HFF-Myc (cell line): ENCODE measurements at regions not wholly inside any gene's neighbourhood (a gene's known extent, or its start where the extent isn't known, plus 50 kb on each side); places are given as distances from the start of the nearest gene placed in this dataset.

Experiments
- DNase-seq: peaks from one replicate; pipeline ENCODE4 v3.0.0-alpha.2; 2011; ENCODE audit warnings: low read depth; ENCODE audit errors: extremely low read depth
- H3K4me3 ChIP-seq: replicated peaks from 2 replicates; pipeline ENCODE4 v1.5.1; 2011; ENCODE audit warnings: low read depth, mild to moderate bottlenecking, control low read depth, low read length
- TF ChIP-seq, protein P1 (sequence below): IDR thresholded peaks from 2 replicates; pipeline ENCODE4 v1.5.1; 2012; ENCODE audit warnings: mild to moderate bottlenecking, low read depth, low read length, control low read depth; ENCODE audit errors: missing control alignments

DNA sequence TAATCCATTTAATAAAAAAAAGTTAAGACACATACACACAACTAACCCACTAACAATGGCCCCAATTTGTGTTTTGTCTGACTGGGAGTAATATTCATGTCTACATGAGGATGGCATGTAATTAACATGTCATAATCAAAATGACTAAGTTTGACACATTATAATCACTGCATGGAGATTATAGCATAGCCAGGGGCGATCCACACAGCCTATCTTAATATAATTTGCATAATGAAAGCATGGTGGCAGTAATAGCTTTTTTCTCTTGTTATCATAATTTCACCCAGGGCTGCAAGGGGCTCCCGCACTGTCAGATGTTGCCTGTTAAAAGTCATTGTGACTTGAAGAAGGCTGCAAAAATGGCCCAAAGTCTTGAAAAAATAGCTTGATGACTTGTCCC lies 243.7 kb downstream of the SMAD2 start:
- TF ChIP-seq, protein P1, sequence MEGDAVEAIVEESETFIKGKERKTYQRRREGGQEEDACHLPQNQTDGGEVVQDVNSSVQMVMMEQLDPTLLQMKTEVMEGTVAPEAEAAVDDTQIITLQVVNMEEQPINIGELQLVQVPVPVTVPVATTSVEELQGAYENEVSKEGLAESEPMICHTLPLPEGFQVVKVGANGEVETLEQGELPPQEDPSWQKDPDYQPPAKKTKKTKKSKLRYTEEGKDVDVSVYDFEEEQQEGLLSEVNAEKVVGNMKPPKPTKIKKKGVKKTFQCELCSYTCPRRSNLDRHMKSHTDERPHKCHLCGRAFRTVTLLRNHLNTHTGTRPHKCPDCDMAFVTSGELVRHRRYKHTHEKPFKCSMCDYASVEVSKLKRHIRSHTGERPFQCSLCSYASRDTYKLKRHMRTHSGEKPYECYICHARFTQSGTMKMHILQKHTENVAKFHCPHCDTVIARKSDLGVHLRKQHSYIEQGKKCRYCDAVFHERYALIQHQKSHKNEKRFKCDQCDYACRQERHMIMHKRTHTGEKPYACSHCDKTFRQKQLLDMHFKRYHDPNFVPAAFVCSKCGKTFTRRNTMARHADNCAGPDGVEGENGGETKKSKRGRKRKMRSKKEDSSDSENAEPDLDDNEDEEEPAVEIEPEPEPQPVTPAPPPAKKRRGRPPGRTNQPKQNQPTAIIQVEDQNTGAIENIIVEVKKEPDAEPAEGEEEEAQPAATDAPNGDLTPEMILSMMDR, result no peak
- H3K4me3 ChIP-seq, result no peak overlapping the region
- no peak for DNase-seq

DNA sequence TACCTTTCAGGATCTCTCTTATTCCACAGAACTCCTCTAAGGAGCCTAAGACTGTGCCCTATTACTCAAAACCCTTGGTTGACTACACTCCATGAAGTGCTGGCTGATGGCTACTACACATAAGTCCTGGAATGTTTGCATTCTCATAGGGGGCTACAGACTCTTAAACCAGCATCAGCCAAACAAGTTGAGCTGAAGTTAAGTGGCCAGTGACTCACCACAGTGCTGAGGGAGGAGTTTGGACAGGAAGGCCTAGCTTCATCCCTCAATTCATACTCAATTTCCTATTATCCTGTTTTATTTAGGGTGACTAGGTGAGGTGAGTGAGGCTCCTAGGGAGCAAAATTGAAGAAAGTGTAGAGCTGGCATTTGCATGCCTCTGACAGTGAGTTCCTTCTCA lies 246.7 kb downstream of the SMAD2 start:
- DNase-seq, result no peak
- H3K4me3 ChIP-seq, result no peak overlapping the region
- TF ChIP-seq, protein P1, result no peak

DNA sequence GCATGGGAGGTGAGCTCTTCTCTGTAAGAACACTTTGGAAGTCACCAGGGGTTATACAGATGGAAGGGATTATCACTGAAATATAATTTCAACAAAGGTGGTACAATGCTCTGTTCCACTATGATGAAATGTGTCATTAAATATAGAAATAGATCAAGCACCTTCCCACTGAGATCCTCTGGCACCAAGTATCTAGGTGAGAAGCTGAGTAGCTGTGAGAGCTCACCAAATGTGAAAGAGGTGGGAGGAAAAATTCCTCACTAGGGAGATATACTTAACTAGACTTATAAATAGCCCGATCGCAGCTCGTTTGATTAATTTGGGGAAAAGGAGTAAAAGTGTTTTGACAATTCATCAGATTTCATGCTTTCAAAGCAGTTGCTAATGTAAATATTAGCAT lies 247.6 kb downstream of the SMAD2 start:
- no peak overlapping the region for H3K4me3 ChIP-seq
- no peak for DNase-seq
- TF ChIP-seq, protein P1, result no peak

DNA sequence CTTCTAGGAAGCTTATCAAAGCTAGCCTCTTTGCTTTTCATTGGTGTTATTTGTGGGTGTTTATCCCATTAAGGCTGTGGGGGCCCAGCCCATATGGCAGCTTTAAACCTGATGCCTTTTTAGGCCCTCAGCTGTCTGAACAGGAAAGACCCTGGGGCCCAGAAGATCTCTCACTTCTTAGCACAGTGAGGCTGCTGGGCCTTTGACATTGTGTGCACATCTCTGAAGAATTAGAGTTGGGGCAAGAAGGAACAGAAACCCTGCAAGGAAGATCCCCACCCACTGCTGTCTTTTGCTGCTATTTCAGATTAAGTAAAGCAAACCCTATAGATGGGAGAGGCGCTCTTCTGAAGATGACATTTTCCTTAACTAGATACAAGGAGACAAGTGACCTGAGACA lies 250.0 kb downstream of the SMAD2 start:
- no peak overlapping the region for H3K4me3 ChIP-seq
- no peak for DNase-seq
- TF ChIP-seq, protein P1, result no peak

DNA sequence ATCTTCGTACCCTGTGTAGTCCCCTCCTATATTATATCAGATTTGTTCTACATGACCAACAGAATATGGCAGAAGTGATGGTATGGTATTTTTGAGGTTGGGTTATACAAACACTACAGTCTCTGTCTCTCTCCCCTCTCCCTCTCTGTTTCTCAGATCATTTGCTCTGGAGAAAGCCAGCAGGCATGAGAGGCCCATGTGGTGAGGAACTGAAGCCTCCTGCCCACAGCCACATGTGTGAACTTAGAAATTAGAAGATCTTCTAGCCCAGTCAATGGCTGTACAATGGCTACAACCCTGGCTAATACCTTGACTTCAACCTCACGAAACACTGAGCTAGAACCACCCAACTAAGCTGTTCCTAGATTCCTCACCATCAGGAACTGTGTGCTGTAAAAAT lies 250.6 kb downstream of the SMAD2 start:
- TF ChIP-seq, protein P1, result no peak
- no peak for DNase-seq
- H3K4me3 ChIP-seq, result no peak overlapping the region

DNA sequence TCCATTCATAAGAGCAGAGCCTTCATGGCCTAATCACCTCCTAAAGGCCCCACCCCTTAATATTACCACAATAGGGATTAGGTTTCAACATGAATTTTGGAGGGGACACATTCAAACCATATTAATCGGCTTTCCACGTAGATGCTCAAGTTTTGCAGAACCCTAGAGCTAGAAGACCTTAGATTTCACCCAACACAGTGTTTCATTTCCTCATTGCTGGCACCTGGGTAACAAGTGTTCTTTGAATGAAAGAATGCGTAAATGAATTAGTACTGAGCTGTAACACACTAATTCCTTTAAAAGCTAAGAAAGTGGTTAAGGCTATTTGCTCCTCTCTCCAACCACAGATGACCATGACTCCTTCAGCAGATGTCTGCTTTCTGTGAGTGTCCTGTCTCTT lies 252.5 kb downstream of the SMAD2 start:
- TF ChIP-seq, protein P1, result no peak
- DNase-seq, result no peak

DNA sequence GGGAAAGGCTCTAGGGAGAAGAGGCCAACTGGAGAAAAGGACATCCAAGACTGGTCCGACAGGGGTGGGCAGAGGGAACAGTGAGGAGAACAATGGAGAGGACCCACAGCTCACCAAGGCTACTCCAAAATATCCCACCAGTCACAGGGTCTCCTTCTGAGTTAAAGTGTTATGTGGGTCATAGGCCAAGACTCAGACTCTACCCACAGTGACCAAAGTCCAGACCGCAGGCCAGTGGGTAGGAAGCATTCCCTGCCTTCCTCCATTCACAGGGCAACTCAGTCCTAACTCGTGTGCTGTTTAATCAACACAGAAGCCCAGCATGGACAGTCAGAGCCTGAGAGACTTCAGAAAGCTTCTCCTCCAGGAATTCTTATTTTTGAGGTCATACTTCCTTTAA lies 260.6 kb downstream of the SMAD2 start:
- TF ChIP-seq, protein P1, result no peak
- H3K4me3 ChIP-seq, result no peak overlapping the region
- DNase-seq, result no peak

More for the DNA sequence above, 252.5 kb downstream of the SMAD2 start:
- no peak overlapping the region for H3K4me3 ChIP-seq
